Panc1 (cell line): ENCODE measurements at regions not wholly inside any gene's neighbourhood (a gene's known extent, or its start where the extent isn't known, plus 50 kb on each side); places are given as distances from the start of the nearest gene placed in this dataset.

Experiments used
- ATAC-seq: fragments of 200-7000 bp; cut with Tn5 transposase; 2 replicates; pipeline ENCODE4 v1.9.1; 2020; ENCODE audit warnings: mild to moderate bottlenecking, moderate library complexity
- BruUV-seq: library from RNA; stranded (reverse); fragments of 400-500 nt; replicated peaks from 2 replicates; lab custom pipeline; 2021; lab: Mats Ljungman, UMichigan
- CTCF ChIA-PET: fragments of 300-600 bp; sonication (Branson Sonifier 250); formaldehyde crosslinking; loops from one replicate; lab custom pipeline; 2022; ENCODE audit warnings: antibody characterized with exemption; lab: Charles Lee
- POLR2A ChIA-PET: fragments of 300-600 bp; sonication (Branson Sonifier 250); formaldehyde crosslinking; loops from one replicate; lab custom pipeline; 2022; ENCODE audit warnings: antibody characterized with exemption; lab: Charles Lee
- DNase-seq: peaks from one replicate; pipeline ENCODE4 v3.0.0-alpha.2; 2010; ENCODE audit warnings: low read depth, low spot score
- H3K27ac ChIP-seq: 2 replicates; pipeline ENCODE4 v1.5.1; 2011; ENCODE audit warnings: mild to moderate bottlenecking, low read length, inconsistent platforms
- H3K27me3 ChIP-seq: fragments of 200-500 bp; sonication (Bioruptor generic); 2 replicates; pipeline ENCODE4 v1.6.0; 2014; ENCODE audit warnings: low read length, inconsistent platforms; ENCODE audit not compliant: control insufficient read depth, insufficient read depth
- H3K36me3 ChIP-seq: fragments of 200-500 bp; sonication (Bioruptor generic); 2 replicates; pipeline ENCODE4 v1.5.1; 2014; ENCODE audit warnings: inconsistent platforms, mild to moderate bottlenecking, low read length, moderate library complexity; ENCODE audit not compliant: control insufficient read depth, insufficient read depth
- H3K4me1 ChIP-seq: 2 replicates; pipeline ENCODE4 v1.5.1; 2011; ENCODE audit warnings: inconsistent platforms, mild to moderate bottlenecking, low read length, moderate library complexity; ENCODE audit not compliant: control insufficient read depth, insufficient read depth
- H3K4me3 ChIP-seq, 2 experiments: 2 replicates each; pipeline ENCODE4 v1.5.1; 2011 to 2012; ENCODE audit warnings: low read depth in 2 of 2, low read length in 2 of 2, mild to moderate bottlenecking in 2 of 2, inconsistent platforms in 1 of 2, moderate library complexity in 1 of 2
- H3K9me3 ChIP-seq: fragments of 200-500 bp; sonication (Bioruptor generic); 2 replicates; pipeline ENCODE4 v1.5.1; 2014; ENCODE audit warnings: low read depth, mild to moderate bottlenecking, inconsistent platforms, low read length, moderate library complexity; ENCODE audit not compliant: control insufficient read depth, insufficient read depth
- POLR2AphosphoS5 ChIP-seq: IDR thresholded peaks from 2 replicates; pipeline ENCODE4 v1.6.1; 2012; ENCODE audit warnings: mild to moderate bottlenecking, low read depth, low read length, moderate library complexity
- SIN3A ChIP-seq: IDR thresholded peaks from 2 replicates; pipeline ENCODE4 v1.6.1; 2012; ENCODE audit warnings: low read depth, mild to moderate bottlenecking, low read length, moderate library complexity, borderline replicate concordance; ENCODE audit not compliant: insufficient read depth
- TCF7L2 ChIP-seq: IDR thresholded peaks from 2 replicates; pipeline ENCODE4 v1.6.1; 2011; ENCODE audit warnings: mild to moderate bottlenecking, low read depth, low read length, inconsistent platforms
- in situ Hi-C: cut with HindIII; loops from 2 replicates; pipeline ENCODE4 v1.10.0; 2016; ENCODE audit warnings: low sequenced_read_pairs, low pct_unique_long_range_greater_than_20kb
- intact Hi-C: fragments of 100-400 bp; cut with micrococcal nuclease; formaldehyde crosslinking; loops from one replicate; pipeline ENCODE4 v1.10.0; 2022; ENCODE audit not compliant: unreplicated experiment
- TF ChIP-seq, protein P1 (sequence below), 2 experiments: IDR thresholded peaks; 2 replicates each; pipeline ENCODE4 v1.6.1; 2011 to 2012; ENCODE audit warnings: low read depth in 2 of 2, control low read depth in 1 of 2, low read length in 1 of 2, mild to moderate bottlenecking in 1 of 2, moderate library complexity in 1 of 2; ENCODE audit not compliant: insufficient read depth in 1 of 2
- TF ChIP-seq, protein P2 (sequence below): fragments of 450-650 bp; IDR thresholded peaks from 2 replicates; pipeline ENCODE4 v1.5.1; 2017; ENCODE audit warnings: mild to moderate bottlenecking

DNA sequence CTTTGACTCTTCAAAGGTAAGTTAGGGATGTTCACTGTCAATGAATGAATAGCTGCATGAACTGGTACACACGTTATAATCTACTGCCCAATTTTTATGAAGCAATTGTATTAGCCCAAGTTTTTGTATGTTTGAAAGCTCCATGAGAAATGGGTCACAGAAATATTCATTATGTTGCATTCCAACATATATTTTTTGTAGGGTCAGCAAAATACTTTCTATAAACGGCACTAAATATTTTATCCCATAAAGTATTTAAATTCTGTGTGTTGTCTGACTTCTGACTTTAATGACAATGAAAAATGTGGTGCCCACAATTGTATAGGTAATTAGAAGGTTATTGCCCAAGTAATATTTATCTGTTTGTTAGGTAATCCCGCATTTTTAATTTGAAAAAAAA lies 466.0 kb downstream of the FAT4 start:
- TF ChIP-seq TCF7L2: no peak
- TF ChIP-seq, protein P1, sequence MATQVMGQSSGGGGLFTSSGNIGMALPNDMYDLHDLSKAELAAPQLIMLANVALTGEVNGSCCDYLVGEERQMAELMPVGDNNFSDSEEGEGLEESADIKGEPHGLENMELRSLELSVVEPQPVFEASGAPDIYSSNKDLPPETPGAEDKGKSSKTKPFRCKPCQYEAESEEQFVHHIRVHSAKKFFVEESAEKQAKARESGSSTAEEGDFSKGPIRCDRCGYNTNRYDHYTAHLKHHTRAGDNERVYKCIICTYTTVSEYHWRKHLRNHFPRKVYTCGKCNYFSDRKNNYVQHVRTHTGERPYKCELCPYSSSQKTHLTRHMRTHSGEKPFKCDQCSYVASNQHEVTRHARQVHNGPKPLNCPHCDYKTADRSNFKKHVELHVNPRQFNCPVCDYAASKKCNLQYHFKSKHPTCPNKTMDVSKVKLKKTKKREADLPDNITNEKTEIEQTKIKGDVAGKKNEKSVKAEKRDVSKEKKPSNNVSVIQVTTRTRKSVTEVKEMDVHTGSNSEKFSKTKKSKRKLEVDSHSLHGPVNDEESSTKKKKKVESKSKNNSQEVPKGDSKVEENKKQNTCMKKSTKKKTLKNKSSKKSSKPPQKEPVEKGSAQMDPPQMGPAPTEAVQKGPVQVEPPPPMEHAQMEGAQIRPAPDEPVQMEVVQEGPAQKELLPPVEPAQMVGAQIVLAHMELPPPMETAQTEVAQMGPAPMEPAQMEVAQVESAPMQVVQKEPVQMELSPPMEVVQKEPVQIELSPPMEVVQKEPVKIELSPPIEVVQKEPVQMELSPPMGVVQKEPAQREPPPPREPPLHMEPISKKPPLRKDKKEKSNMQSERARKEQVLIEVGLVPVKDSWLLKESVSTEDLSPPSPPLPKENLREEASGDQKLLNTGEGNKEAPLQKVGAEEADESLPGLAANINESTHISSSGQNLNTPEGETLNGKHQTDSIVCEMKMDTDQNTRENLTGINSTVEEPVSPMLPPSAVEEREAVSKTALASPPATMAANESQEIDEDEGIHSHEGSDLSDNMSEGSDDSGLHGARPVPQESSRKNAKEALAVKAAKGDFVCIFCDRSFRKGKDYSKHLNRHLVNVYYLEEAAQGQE (IDR thresholded peaks at IDR 0.05; ENCODE audit: insufficient read depth in 1 of 2, low read depth in 2 of 2, low read length in 1 of 2): no peak
- TF ChIP-seq SIN3A: no peak
- TF ChIP-seq, protein P2, sequence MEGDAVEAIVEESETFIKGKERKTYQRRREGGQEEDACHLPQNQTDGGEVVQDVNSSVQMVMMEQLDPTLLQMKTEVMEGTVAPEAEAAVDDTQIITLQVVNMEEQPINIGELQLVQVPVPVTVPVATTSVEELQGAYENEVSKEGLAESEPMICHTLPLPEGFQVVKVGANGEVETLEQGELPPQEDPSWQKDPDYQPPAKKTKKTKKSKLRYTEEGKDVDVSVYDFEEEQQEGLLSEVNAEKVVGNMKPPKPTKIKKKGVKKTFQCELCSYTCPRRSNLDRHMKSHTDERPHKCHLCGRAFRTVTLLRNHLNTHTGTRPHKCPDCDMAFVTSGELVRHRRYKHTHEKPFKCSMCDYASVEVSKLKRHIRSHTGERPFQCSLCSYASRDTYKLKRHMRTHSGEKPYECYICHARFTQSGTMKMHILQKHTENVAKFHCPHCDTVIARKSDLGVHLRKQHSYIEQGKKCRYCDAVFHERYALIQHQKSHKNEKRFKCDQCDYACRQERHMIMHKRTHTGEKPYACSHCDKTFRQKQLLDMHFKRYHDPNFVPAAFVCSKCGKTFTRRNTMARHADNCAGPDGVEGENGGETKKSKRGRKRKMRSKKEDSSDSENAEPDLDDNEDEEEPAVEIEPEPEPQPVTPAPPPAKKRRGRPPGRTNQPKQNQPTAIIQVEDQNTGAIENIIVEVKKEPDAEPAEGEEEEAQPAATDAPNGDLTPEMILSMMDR: no peak
- no peak for TF ChIP-seq POLR2AphosphoS5
- in situ Hi-C loops (no loop called here), intact Hi-C loops (no loop called here)
- no TSS peak for BruUV-seq
- H3K4me3 ChIP-seq: no peak overlapping the region
- CTCF ChIA-PET: no interaction called here
- H3K27ac ChIP-seq: no peak overlapping the region
- H3K9me3 ChIP-seq: no peaks in the 10 kb centered on the region
- H3K27me3 ChIP-seq: no peaks in the 10 kb centered on the region
- ATAC-seq: no peak
- no peak for DNase-seq
- POLR2A ChIA-PET: no interaction called here
- no peaks in the 10 kb centered on the region for H3K36me3 ChIP-seq
- H3K4me1 ChIP-seq: no peaks in the 10 kb centered on the region

DNA sequence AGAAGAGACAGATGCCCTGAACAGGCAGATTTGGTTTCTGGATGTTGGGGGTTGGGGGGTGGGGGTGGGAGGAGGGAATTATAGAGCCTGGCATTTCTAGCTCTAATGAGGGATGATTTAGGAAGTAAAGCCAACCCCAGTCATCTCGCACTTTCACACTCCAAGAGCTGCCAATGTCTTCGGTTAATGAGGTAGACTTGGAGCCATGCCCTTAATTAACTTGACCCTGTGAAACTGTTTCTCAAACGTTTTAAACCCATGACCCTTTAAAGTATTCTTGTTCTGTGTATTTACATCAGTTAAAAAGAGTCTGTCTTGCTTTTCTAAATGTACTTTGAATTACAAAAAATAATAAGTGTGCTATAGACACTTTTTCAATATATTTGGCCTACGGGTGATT lies 466.9 kb downstream of the FAT4 start:
- Histone ChIP-seq H3K27me3 (no peaks in the 10 kb centered on the region), H3K4me3 (no peak overlapping the region), H3K27ac (no peak overlapping the region), H3K36me3 (no peaks in the 10 kb centered on the region), H3K9me3 (no peaks in the 10 kb centered on the region), H3K4me1 (no peaks in the 10 kb centered on the region)
- POLR2A ChIA-PET: interaction anchor here (0.6 kb wide), 1 partner anchor 376 kb away, joined by 3 read pairs; no protein-coding TSS in a partner anchor
- CTCF ChIA-PET: no interaction called here
- no TSS peak for BruUV-seq
- TF ChIP-seq, protein P2: no peak
- no peak for TF ChIP-seq POLR2AphosphoS5
- no peak for TF ChIP-seq TCF7L2
- TF ChIP-seq, protein P1 (IDR thresholded peaks at IDR 0.05; ENCODE audit: insufficient read depth in 1 of 2, low read depth in 2 of 2, low read length in 1 of 2): no peak
- no peak for TF ChIP-seq SIN3A
- intact Hi-C loops (no loop called here), in situ Hi-C loops (no loop called here)
- ATAC-seq (no peak), DNase-seq (no peak)
